ENCODE measurements at regions not wholly inside any gene's neighbourhood (a gene's known extent, or its start where the extent isn't known, plus 50 kb on each side); places are given as distances from the start of the nearest gene placed in this dataset.

DNA sequence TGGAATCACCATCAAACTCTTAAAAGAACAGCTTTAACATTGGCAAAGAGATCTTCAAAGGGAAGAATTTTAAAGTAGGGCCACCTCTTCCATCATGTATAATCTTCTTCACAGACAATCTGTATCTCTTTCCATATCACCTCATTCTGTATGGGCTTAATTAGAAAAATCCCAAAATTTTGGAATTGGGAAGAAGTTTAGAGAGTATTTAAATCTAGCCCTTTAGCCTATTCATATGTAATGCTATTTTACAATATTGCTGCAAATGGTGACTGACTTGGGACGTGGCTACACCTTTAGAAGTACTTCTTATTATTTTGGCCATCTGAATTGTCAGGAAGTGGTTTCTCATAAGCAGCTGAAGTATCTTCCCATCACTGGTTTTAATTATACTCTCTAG lies 474.3 kb downstream of the RFPL4B start:
- H3K27me3 Mint-ChIP-seq (ENCODE audit: insufficient read depth, low read depth, poor library complexity), result no peaks in the 10 kb centered on the region
- no peak overlapping the region for H3K27ac Mint-ChIP-seq
- no peaks in the 10 kb centered on the region for H3K36me3 Mint-ChIP-seq (ENCODE audit: low read depth)
- H4K20me1 ChIP-seq (replicated peaks; ENCODE audit: insufficient read depth), result no peaks in the 10 kb centered on the region
- no peaks in the 10 kb centered on the region for H3K4me1 ChIP-seq (ENCODE audit: insufficient read depth)
- H3K27me3 ChIP-seq (ENCODE audit: insufficient read depth), result no peaks in the 10 kb centered on the region
- no peaks in the 10 kb centered on the region for H3K36me3 ChIP-seq (ENCODE audit: insufficient read depth)
- no peak overlapping the region for H3K4me2 ChIP-seq
- H3K27ac ChIP-seq (ENCODE audit: low read depth), result no peak overlapping the region
- no peak overlapping the region for H3K4me3 Mint-ChIP-seq
- H3K9me2 ChIP-seq (ENCODE audit: insufficient read depth), result no peaks in the 10 kb centered on the region
- no peaks in the 10 kb centered on the region for H3K4me1 Mint-ChIP-seq
- DNase-seq (ENCODE audit: low spot score) (no peak), ATAC-seq (no peak)
- H3K4me3 ChIP-seq, result no peak overlapping the region
- no peak for TF ChIP-seq NANOG (IDR thresholded peaks at IDR 0.05; ENCODE audit: borderline replicate concordance)
- no peak for TF ChIP-seq CREB1 (CRISPR knock-in tag; IDR thresholded peaks at IDR 0.05; ENCODE audit: low read depth)
- no peak for TF ChIP-seq ZNF331 (CRISPR knock-in tag; IDR thresholded peaks at IDR 0.05; ENCODE audit: low read depth)
- TF ChIP-seq EZH2phosphoT487 (IDR thresholded peaks at IDR 0.05; ENCODE audit: unreplicated experiment), result no peak
- TF ChIP-seq JUNB (IDR thresholded peaks at IDR 0.05; ENCODE audit: unreplicated experiment), result no peak
- TF ChIP-seq, protein P1, sequence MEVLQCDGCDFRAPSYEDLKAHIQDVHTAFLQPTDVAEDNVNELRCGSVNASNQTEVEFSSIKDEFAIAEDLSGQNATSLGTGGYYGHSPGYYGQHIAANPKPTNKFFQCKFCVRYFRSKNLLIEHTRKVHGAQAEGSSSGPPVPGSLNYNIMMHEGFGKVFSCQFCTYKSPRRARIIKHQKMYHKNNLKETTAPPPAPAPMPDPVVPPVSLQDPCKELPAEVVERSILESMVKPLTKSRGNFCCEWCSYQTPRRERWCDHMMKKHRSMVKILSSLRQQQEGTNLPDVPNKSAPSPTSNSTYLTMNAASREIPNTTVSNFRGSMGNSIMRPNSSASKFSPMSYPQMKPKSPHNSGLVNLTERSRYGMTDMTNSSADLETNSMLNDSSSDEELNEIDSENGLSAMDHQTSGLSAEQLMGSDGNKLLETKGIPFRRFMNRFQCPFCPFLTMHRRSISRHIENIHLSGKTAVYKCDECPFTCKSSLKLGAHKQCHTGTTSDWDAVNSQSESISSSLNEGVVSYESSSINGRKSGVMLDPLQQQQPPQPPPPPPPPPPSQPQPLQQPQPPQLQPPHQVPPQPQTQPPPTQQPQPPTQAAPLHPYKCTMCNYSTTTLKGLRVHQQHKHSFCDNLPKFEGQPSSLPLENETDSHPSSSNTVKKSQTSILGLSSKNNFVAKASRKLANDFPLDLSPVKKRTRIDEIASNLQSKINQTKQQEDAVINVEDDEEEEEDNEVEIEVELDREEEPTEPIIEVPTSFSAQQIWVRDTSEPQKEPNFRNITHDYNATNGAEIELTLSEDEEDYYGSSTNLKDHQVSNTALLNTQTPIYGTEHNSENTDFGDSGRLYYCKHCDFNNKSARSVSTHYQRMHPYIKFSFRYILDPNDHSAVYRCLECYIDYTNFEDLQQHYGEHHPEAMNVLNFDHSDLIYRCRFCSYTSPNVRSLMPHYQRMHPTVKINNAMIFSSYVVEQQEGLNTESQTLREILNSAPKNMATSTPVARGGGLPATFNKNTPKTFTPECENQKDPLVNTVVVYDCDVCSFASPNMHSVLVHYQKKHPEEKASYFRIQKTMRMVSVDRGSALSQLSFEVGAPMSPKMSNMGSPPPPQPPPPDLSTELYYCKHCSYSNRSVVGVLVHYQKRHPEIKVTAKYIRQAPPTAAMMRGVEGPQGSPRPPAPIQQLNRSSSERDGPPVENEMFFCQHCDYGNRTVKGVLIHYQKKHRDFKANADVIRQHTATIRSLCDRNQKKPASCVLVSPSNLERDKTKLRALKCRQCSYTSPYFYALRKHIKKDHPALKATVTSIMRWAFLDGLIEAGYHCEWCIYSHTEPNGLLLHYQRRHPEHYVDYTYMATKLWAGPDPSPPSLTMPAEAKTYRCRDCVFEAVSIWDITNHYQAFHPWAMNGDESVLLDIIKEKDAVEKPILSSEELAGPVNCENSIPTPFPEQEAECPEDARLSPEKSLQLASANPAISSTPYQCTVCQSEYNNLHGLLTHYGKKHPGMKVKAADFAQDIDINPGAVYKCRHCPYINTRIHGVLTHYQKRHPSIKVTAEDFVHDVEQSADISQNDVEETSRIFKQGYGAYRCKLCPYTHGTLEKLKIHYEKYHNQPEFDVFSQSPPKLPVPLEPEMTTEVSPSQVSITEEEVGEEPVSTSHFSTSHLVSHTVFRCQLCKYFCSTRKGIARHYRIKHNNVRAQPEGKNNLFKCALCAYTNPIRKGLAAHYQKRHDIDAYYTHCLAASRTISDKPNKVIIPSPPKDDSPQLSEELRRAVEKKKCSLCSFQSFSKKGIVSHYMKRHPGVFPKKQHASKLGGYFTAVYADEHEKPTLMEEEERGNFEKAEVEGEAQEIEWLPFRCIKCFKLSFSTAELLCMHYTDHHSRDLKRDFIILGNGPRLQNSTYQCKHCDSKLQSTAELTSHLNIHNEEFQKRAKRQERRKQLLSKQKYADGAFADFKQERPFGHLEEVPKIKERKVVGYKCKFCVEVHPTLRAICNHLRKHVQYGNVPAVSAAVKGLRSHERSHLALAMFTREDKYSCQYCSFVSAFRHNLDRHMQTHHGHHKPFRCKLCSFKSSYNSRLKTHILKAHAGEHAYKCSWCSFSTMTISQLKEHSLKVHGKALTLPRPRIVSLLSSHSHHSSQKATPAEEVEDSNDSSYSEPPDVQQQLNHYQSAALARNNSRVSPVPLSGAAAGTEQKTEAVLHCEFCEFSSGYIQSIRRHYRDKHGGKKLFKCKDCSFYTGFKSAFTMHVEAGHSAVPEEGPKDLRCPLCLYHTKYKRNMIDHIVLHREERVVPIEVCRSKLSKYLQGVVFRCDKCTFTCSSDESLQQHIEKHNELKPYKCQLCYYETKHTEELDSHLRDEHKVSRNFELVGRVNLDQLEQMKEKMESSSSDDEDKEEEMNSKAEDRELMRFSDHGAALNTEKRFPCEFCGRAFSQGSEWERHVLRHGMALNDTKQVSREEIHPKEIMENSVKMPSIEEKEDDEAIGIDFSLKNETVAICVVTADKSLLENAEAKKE (CRISPR knock-in tag; IDR thresholded peaks at IDR 0.05), result no peak
- no peak for TF ChIP-seq POLR2AphosphoS5 (IDR thresholded peaks at IDR 0.05; ENCODE audit: low read depth)
- no peak for TF ChIP-seq ZNF114 (CRISPR knock-in tag; IDR thresholded peaks at IDR 0.05)
- no peak for TF ChIP-seq EZH2 (IDR thresholded peaks at IDR 0.05; ENCODE audit: low read depth, unreplicated experiment)
- TF ChIP-seq, protein P2, sequence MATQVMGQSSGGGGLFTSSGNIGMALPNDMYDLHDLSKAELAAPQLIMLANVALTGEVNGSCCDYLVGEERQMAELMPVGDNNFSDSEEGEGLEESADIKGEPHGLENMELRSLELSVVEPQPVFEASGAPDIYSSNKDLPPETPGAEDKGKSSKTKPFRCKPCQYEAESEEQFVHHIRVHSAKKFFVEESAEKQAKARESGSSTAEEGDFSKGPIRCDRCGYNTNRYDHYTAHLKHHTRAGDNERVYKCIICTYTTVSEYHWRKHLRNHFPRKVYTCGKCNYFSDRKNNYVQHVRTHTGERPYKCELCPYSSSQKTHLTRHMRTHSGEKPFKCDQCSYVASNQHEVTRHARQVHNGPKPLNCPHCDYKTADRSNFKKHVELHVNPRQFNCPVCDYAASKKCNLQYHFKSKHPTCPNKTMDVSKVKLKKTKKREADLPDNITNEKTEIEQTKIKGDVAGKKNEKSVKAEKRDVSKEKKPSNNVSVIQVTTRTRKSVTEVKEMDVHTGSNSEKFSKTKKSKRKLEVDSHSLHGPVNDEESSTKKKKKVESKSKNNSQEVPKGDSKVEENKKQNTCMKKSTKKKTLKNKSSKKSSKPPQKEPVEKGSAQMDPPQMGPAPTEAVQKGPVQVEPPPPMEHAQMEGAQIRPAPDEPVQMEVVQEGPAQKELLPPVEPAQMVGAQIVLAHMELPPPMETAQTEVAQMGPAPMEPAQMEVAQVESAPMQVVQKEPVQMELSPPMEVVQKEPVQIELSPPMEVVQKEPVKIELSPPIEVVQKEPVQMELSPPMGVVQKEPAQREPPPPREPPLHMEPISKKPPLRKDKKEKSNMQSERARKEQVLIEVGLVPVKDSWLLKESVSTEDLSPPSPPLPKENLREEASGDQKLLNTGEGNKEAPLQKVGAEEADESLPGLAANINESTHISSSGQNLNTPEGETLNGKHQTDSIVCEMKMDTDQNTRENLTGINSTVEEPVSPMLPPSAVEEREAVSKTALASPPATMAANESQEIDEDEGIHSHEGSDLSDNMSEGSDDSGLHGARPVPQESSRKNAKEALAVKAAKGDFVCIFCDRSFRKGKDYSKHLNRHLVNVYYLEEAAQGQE (IDR thresholded peaks at IDR 0.05; ENCODE audit: unreplicated experiment), result no peak
- TF ChIP-seq, protein P3, sequence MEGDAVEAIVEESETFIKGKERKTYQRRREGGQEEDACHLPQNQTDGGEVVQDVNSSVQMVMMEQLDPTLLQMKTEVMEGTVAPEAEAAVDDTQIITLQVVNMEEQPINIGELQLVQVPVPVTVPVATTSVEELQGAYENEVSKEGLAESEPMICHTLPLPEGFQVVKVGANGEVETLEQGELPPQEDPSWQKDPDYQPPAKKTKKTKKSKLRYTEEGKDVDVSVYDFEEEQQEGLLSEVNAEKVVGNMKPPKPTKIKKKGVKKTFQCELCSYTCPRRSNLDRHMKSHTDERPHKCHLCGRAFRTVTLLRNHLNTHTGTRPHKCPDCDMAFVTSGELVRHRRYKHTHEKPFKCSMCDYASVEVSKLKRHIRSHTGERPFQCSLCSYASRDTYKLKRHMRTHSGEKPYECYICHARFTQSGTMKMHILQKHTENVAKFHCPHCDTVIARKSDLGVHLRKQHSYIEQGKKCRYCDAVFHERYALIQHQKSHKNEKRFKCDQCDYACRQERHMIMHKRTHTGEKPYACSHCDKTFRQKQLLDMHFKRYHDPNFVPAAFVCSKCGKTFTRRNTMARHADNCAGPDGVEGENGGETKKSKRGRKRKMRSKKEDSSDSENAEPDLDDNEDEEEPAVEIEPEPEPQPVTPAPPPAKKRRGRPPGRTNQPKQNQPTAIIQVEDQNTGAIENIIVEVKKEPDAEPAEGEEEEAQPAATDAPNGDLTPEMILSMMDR (conservative IDR thresholded peaks at IDR 0.05; ENCODE audit: low read depth in 2 of 2), result no peak
- TF ChIP-seq, protein P4, sequence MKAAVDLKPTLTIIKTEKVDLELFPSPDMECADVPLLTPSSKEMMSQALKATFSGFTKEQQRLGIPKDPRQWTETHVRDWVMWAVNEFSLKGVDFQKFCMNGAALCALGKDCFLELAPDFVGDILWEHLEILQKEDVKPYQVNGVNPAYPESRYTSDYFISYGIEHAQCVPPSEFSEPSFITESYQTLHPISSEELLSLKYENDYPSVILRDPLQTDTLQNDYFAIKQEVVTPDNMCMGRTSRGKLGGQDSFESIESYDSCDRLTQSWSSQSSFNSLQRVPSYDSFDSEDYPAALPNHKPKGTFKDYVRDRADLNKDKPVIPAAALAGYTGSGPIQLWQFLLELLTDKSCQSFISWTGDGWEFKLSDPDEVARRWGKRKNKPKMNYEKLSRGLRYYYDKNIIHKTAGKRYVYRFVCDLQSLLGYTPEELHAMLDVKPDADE (IDR thresholded peaks at IDR 0.05), result no peak
- TF ChIP-seq STAT1 (IDR thresholded peaks at IDR 0.05; ENCODE audit: unreplicated experiment), result no peak
- H3F3A ChIP-seq (replicated peaks; ENCODE audit: low read depth), result no peaks in the 10 kb centered on the region
- H3K9me3 Mint-ChIP-seq, result no peaks in the 10 kb centered on the region
- no peaks in the 10 kb centered on the region for H3K79me2 ChIP-seq (replicated peaks; ENCODE audit: insufficient read depth)
- H2AFZ ChIP-seq, result no peak overlapping the region
